HepG2 (cell line): ENCODE measurements at regions not wholly inside any gene's neighbourhood (a gene's known extent, or its start where the extent isn't known, plus 50 kb on each side); places are given as distances from the start of the nearest gene placed in this dataset.

ENCODE experiments used
- ATAC-seq: fragments of 200-7000 bp; cut with Tn5 transposase; 3 replicates; pipeline ENCODE4 v1.9.1; 2020; ENCODE audit warnings: mild to moderate bottlenecking, moderate library complexity
- BruUV-seq: library from RNA; stranded (reverse); fragments of 400-500 nt; replicated peaks from 2 replicates; lab custom pipeline; 2021; lab: Mats Ljungman, UMichigan
- CTCF ChIA-PET: fragments of 300-600 bp; formaldehyde crosslinking; extraction: SDS; loops from one replicate; lab custom pipeline; 2021; ENCODE audit warnings: low total read pairs, inconsistent platforms, low intra/inter-chr PET ratio; lab: Yijun Ruan, JAX
- POLR2A ChIA-PET: fragments of 350-600 bp; sonication (Branson Sonifier 250); formaldehyde crosslinking; loops from one replicate; lab custom pipeline; 2020; ENCODE audit warnings: antibody characterized with exemption, inconsistent platforms; lab: Yijun Ruan, JAX
- DNase-seq: peaks from one replicate; pipeline ENCODE4 v3.0.0-alpha.2; 2015; ENCODE audit warnings: low spot score
- FAIRE-seq: peaks from 3 replicates; lab custom pipeline; 2011; peaks lifted over from hg19 to GRCh38; lab: Jason Lieb, UNC
- H2AFZ ChIP-seq: one replicate; pipeline ENCODE4 v1.6.1; 2011; ENCODE audit warnings: low read length, inconsistent platforms
- H3K27ac ChIP-seq: fragments of 300-600 bp; 3 replicates; pipeline ENCODE4 v1.8.0; 2011; ENCODE audit warnings: mixed run types, mild to moderate bottlenecking, mixed read lengths, low read length, inconsistent platforms; ENCODE audit not compliant: insufficient read depth; ENCODE audit errors: extremely low read length
- H3K27me3 ChIP-seq, 2 experiments: fragments of 200-600 bp in 1 of 2; 2 replicates in 1 of 2; 3 replicates in 1 of 2; pipeline versions ENCODE4 v1.6.0 to v1.8.0; 2011; ENCODE audit warnings: low read length in 2 of 2, mild to moderate bottlenecking in 2 of 2, moderate library complexity in 2 of 2, inconsistent platforms in 1 of 2; ENCODE audit not compliant: insufficient read depth in 2 of 2, control insufficient read depth in 1 of 2
- H3K36me3 ChIP-seq, 2 experiments: fragments of 200-600 bp in 1 of 2; replicated peaks in 1 of 2; 2 replicates in 1 of 2; 3 replicates in 1 of 2; pipeline versions ENCODE4 v1.5.1 to v1.8.0; 2011; ENCODE audit warnings: low read length in 2 of 2, inconsistent platforms in 1 of 2; ENCODE audit not compliant: insufficient read depth in 2 of 2, control insufficient read depth in 1 of 2
- H3K4me1 ChIP-seq: 2 replicates; pipeline ENCODE4 v1.5.1; 2012; ENCODE audit warnings: low read length, inconsistent platforms; ENCODE audit not compliant: insufficient read depth
- H3K4me2 ChIP-seq: 2 replicates; pipeline ENCODE4 v1.6.0; 2011; ENCODE audit warnings: low read depth, low read length, inconsistent platforms
- H3K4me3 ChIP-seq, 3 experiments: fragments of 200-600 bp in 1 of 3; sonication (generic), shearing (Covaris generic) in 1 of 3; replicated peaks in 1 of 3; 2 replicates each; pipeline ENCODE4 v1.5.1; 2011 to 2016; ENCODE audit warnings: low read length in 3 of 3, inconsistent platforms in 2 of 3, low read depth in 2 of 3, mild to moderate bottlenecking in 2 of 3, control low read depth in 1 of 3, mixed read lengths in 1 of 3; ENCODE audit not compliant: insufficient read depth in 1 of 3
- H3K79me2 ChIP-seq: one replicate; pipeline ENCODE4 v1.6.1; 2011; ENCODE audit warnings: low read length, inconsistent platforms; ENCODE audit not compliant: insufficient read depth
- H3K9ac ChIP-seq: 2 replicates; pipeline ENCODE4 v1.6.0; 2011; ENCODE audit warnings: mild to moderate bottlenecking, low read depth, low read length, inconsistent platforms; ENCODE audit not compliant: insufficient read depth
- H3K9me3 ChIP-seq: 2 replicates; pipeline ENCODE4 v1.5.1; 2012; ENCODE audit warnings: mild to moderate bottlenecking, low read length
- H4K20me1 ChIP-seq: 2 replicates; pipeline ENCODE4 v1.6.0; 2011; ENCODE audit warnings: inconsistent platforms, mild to moderate bottlenecking, low read length, moderate library complexity; ENCODE audit not compliant: insufficient read depth
- CREM ChIP-seq, 2 experiments: sonication (generic) in 1 of 2; formaldehyde crosslinking in 1 of 2; IDR thresholded peaks; 2 replicates each; pipeline versions ENCODE4 v1.4.0 to v1.6.1; 2016 to 2020; ENCODE audit warnings: antibody characterized with exemption in 1 of 2, mild to moderate bottlenecking in 1 of 2, missing genetic modification reagents in 1 of 2
- FOXK1 ChIP-seq: sonication (generic); formaldehyde crosslinking; IDR thresholded peaks from 2 replicates; pipeline ENCODE4 v1.4.0; 2020; ENCODE audit warnings: low read depth, missing genetic modification reagents, borderline replicate concordance
- HDAC6 ChIP-seq: fragments of 200-600 bp; sonication (generic); IDR thresholded peaks from 2 replicates; pipeline ENCODE4 v1.7.0; 2017; ENCODE audit warnings: mild to moderate bottlenecking, antibody characterized with exemption, low read length, low read depth
- POLR2A ChIP-seq, 2 experiments: IDR thresholded peaks; 2 replicates each; pipeline ENCODE4 v1.6.1; 2011; ENCODE audit warnings: low read depth in 2 of 2, low read length in 2 of 2, mild to moderate bottlenecking in 1 of 2, moderate library complexity in 1 of 2; ENCODE audit not compliant: insufficient read depth in 1 of 2
- SRSF9 ChIP-seq: fragments of 200-400 bp; formaldehyde crosslinking; IDR thresholded peaks from 2 replicates; pipeline ENCODE4 v1.6.1; 2018; ENCODE audit warnings: borderline replicate concordance, mild to moderate bottlenecking, low read depth, low read length; ENCODE audit not compliant: insufficient read depth, poor library complexity, severe bottlenecking
- SSRP1 ChIP-seq: IDR thresholded peaks from 2 replicates; pipeline ENCODE4 v1.6.1; 2016; ENCODE audit warnings: control low read depth
- TEAD2 ChIP-seq: sonication (generic); formaldehyde crosslinking; IDR thresholded peaks from 2 replicates; pipeline ENCODE4 v1.9.0; 2021; ENCODE audit warnings: missing genetic modification reagents
- U2AF1 ChIP-seq: fragments of 200-400 bp; formaldehyde crosslinking; optimal IDR thresholded peaks from 2 replicates; pipeline ENCODE3; 2017; ENCODE audit warnings: mild to moderate bottlenecking, low read depth, low read length
- ZBTB37 ChIP-seq: sonication (generic); formaldehyde crosslinking; IDR thresholded peaks from 2 replicates; pipeline ENCODE4 v1.4.0; 2020; ENCODE audit warnings: mild to moderate bottlenecking, missing genetic modification reagents
- ZNF20 ChIP-seq: sonication (generic); formaldehyde crosslinking; IDR thresholded peaks from 2 replicates; pipeline ENCODE4 v1.4.0; 2020; ENCODE audit warnings: mild to moderate bottlenecking, moderate library complexity, missing genetic modification reagents
- ZNF281 ChIP-seq: sonication (generic); formaldehyde crosslinking; IDR thresholded peaks from 2 replicates; pipeline ENCODE4 v1.4.0; 2020; ENCODE audit warnings: missing genetic modification reagents, borderline replicate concordance
- ZNF570 ChIP-seq: sonication (generic); formaldehyde crosslinking; IDR thresholded peaks from 2 replicates; pipeline ENCODE4 v1.4.0; 2020; ENCODE audit warnings: mild to moderate bottlenecking, missing genetic modification reagents, borderline replicate concordance
- ZNF775 ChIP-seq: sonication (generic); formaldehyde crosslinking; IDR thresholded peaks from 2 replicates; pipeline ENCODE4 v1.4.0; 2020; ENCODE audit warnings: missing genetic modification reagents, mild to moderate bottlenecking, moderate library complexity, borderline replicate concordance
- ZNF777 ChIP-seq: sonication (generic); formaldehyde crosslinking; IDR thresholded peaks from 2 replicates; pipeline ENCODE4 v1.4.0; 2020; ENCODE audit warnings: missing genetic modification reagents
- WGBS: methylation state at CpG from one replicate; pipeline ENCODE4 v1.1.6; 2017; ENCODE audit warnings: low lambda C conversion rate; 5-methylcytosine and 5-hydroxymethylcytosine counted together
- in situ Hi-C: cut with HindIII; loops from 2 replicates; pipeline ENCODE4 v1.10.0; 2017; ENCODE audit warnings: low pct_unique_long_range_greater_than_20kb; ENCODE audit not compliant: extremely low pct_ligation_motif_present
- intact Hi-C: fragments of 100-400 bp; cut with micrococcal nuclease; formaldehyde crosslinking; loops from one replicate; pipeline ENCODE4 v1.10.0; 2022; ENCODE audit not compliant: unreplicated experiment

- no peak overlapping the region for H2AFZ ChIP-seq
- intact Hi-C loops (no loop called here), in situ Hi-C loops (no loop called here)
- H3K36me3 ChIP-seq, result no peaks in the 10 kb centered on the region
- no peaks in the 10 kb centered on the region for H3K4me1 ChIP-seq
- no peak overlapping the region for H3K9ac ChIP-seq
- FAIRE-seq (no peak), ATAC-seq (no peak), DNase-seq (no peak)
- H3K79me2 ChIP-seq, result no peaks in the 10 kb centered on the region
- no peak for TF ChIP-seq TEAD2 (CRISPR knock-in tag)
- H3K27me3 ChIP-seq, result no peaks in the 10 kb centered on the region
- H3K9me3 ChIP-seq, result no peaks in the 10 kb centered on the region
- BruUV-seq, result no TSS peak
- H3K4me2 ChIP-seq, result no peak overlapping the region
- no peaks in the 10 kb centered on the region for H4K20me1 ChIP-seq
- POLR2A ChIA-PET, result no interaction called here
- CTCF ChIA-PET, result no interaction called here
- H3K4me3 ChIP-seq, result no peak overlapping the region
- H3K27ac ChIP-seq, result no peak overlapping the region
- 5% methylated on average over 2 of the region's 2 CpGs for WGBS
These were observed 198.6 kb upstream of the CAMK1G start for GRCh38 chr1:209384710-209385550.

GRCh38 chr1:209386156-209386555, 197.4 kb upstream of the CAMK1G start:
- no peaks in the 10 kb centered on the region for H3K79me2 ChIP-seq
- BruUV-seq, result no TSS peak
- CTCF ChIA-PET, result no interaction called here
- H3K9me3 ChIP-seq, result no peaks in the 10 kb centered on the region
- H3K36me3 ChIP-seq, result no peaks in the 10 kb centered on the region
- H3K4me1 ChIP-seq, result no peaks in the 10 kb centered on the region
- in situ Hi-C loops, result no loop called here
- H3K9ac ChIP-seq, result no peak overlapping the region
- FAIRE-seq (no peak), DNase-seq (no peak), ATAC-seq (no peak)
- no peaks in the 10 kb centered on the region for H3K27me3 ChIP-seq
- no peak overlapping the region for H3K27ac ChIP-seq
- H4K20me1 ChIP-seq, result no peaks in the 10 kb centered on the region
- H3K4me3 ChIP-seq, result no peak overlapping the region
- WGBS, result 0% methylated on average over 2 of the region's 2 CpGs
- POLR2A ChIA-PET, result no interaction called here
- no peak overlapping the region for H3K4me2 ChIP-seq
- no peak overlapping the region for H2AFZ ChIP-seq
- intact Hi-C loops, result no loop called here
- TF ChIP-seq HDAC6 (no peak), ZBTB37 (CRISPR knock-in tag) (no peak), ZNF570 (no peak), ZNF20 (CRISPR knock-in tag) (no peak), FOXK1 (CRISPR knock-in tag) (no peak), ZNF777 (CRISPR knock-in tag) (no peak), CREM (IDR thresholded peaks at IDR 0.05) (no peak), CREM (CRISPR knock-in tag; IDR thresholded peaks at IDR 0.05) (no peak), U2AF1 (no peak), ZNF281 (CRISPR knock-in tag) (no peak), SSRP1 (CRISPR knock-in tag) (no peak), SRSF9 (no peak), ZNF775 (CRISPR knock-in tag) (no peak), POLR2A (IDR thresholded peaks at IDR 0.05; ENCODE audit: insufficient read depth in 1 of 2, low read depth in 2 of 2, low read length in 2 of 2) (no peak)
